NCI-H510A treated with DMSO at 0.1 percent for 48 hours (cell line): ENCODE measurements at regions not wholly inside any gene's neighbourhood (a gene's known extent, or its start where the extent isn't known, plus 50 kb on each side); places are given as distances from the start of the nearest gene placed in this dataset.
A peak's percentile ranks its signal among the peaks of the same experiment; 100 is the strongest.

Experiments
- DNase-seq: peaks from one replicate; lab custom pipeline; 2025; lab: John Stamatoyannopoulos, UW

GRCh38 chr12:107320929-107321631 is 227.7 kb upstream of the CRY1 start:
- DNase-seq, result peak; percentile 11

- no peak for DNase-seq
These were observed 228.7 kb upstream of the CRY1 start for GRCh38 chr12:107322063-107322462.

GRCh38 chr12:107325075-107325608 is 231.8 kb upstream of the CRY1 start:
- DNase-seq, result no peak

- DNase-seq, result no peak
These were observed 232.9 kb upstream of the CRY1 start for GRCh38 chr12:107326237-107326636.

GRCh38 chr12:107327651-107328182 is 234.4 kb upstream of the CRY1 start:
- no peak for DNase-seq

GRCh38 chr12:107328442-107329133 is 235.2 kb upstream of the CRY1 start:
- DNase-seq, result no peak

GRCh38 chr12:107329569-107330324 is 236.4 kb upstream of the CRY1 start:
- DNase-seq, result no peak

GRCh38 chr12:107330831-107331431 is 237.6 kb upstream of the CRY1 start:
- DNase-seq, result no peak

- no peak for DNase-seq
These were observed 238.1 kb upstream of the CRY1 start for GRCh38 chr12:107331471-107331870.

- no peak for DNase-seq
These were observed 238.6 kb upstream of the CRY1 start for GRCh38 chr12:107331912-107332311.

- no peak for DNase-seq
These were observed 239.4 kb upstream of the CRY1 start for GRCh38 chr12:107332743-107333142.

- no peak for DNase-seq
These were observed 242.6 kb upstream of the CRY1 start for GRCh38 chr12:107335802-107336570.

- no peak for DNase-seq
These were observed 243.3 kb upstream of the CRY1 start for GRCh38 chr12:107336695-107337094.

- no peak for DNase-seq
These were observed 244.2 kb upstream of the CRY1 start for GRCh38 chr12:107337346-107338095.

GRCh38 chr12:107339487-107339886 is 246.1 kb upstream of the CRY1 start:
- DNase-seq, result no peak

GRCh38 chr12:107339932-107340331 is 246.6 kb upstream of the CRY1 start:
- DNase-seq, result no peak

- DNase-seq, result no peak
These were observed 247.5 kb upstream of the CRY1 start for GRCh38 chr12:107340898-107341297.

- DNase-seq, result no peak
These were observed 250.9 kb upstream of the CRY1 start for GRCh38 chr12:107344035-107344808.

- DNase-seq, result no peak
These were observed 253.9 kb upstream of the CRY1 start for GRCh38 chr12:107347261-107347660.
